AG08395 (cell line): ENCODE measurements at regions not wholly inside any gene's neighbourhood (a gene's known extent, or its start where the extent isn't known, plus 50 kb on each side); places are given as distances from the start of the nearest gene placed in this dataset.

Experiments used
- DNase-seq: peaks from one replicate; pipeline ENCODE4 v3.0.0; 2012; ENCODE audit warnings: mixed read lengths, low spot score

DNA sequence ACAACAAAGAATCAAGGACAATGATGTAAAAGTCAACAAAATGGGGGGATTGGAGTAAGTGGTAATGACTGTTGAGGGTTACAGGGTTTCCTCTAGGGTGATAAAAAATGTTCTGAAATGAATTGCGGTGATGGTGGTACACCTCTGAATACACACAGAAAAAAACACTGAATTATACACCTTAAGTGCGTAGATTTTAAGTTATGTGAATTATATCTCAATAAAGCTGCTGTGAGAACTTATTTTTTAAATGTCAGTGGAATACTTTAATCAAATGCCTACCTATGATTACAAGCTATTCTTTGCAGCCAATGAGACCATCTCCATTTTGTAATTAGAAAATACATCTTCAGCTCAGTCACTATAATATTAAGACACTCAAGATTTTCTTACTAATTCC, 53.5 kb downstream of the ZNF608 start:
- no peak for DNase-seq

DNA sequence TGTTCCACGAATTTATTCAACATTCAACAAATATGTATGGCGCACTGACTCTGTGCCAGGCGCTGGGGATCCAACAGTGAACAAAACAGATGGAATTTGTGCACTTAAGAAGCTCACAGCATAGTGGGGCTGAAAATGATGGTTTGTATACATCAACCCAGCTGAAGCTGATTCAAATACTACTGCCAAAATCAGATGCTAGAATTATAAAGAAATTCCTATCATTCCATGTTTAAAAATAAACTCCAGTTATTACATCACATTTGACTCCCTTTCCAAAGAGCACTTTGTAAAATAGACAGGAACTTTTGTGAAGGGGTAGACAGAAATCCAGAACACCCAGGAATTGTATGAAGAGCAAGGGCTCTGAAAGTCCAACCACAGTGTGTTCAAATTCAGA, 54.1 kb downstream of the ZNF608 start:
- peak; percentile 54 for DNase-seq

DNA sequence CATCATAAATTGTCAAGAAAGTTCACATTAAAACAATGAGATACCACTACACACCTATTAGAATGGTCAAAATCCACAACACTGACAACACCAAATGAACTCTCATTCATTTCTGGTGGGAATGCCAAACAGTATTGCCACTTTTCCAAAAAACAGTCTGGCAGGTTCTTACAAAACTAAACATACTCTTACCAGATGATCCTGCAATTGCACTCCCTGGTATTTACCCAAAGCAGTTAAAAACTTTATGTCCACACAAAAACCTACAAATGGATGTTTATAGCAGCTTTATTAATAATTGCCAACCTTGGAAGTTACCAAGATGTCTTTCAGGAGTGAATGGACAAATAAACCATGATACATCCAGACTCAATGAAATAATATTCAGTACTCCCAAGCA, 56.8 kb downstream of the ZNF608 start:
- no peak for DNase-seq

DNA sequence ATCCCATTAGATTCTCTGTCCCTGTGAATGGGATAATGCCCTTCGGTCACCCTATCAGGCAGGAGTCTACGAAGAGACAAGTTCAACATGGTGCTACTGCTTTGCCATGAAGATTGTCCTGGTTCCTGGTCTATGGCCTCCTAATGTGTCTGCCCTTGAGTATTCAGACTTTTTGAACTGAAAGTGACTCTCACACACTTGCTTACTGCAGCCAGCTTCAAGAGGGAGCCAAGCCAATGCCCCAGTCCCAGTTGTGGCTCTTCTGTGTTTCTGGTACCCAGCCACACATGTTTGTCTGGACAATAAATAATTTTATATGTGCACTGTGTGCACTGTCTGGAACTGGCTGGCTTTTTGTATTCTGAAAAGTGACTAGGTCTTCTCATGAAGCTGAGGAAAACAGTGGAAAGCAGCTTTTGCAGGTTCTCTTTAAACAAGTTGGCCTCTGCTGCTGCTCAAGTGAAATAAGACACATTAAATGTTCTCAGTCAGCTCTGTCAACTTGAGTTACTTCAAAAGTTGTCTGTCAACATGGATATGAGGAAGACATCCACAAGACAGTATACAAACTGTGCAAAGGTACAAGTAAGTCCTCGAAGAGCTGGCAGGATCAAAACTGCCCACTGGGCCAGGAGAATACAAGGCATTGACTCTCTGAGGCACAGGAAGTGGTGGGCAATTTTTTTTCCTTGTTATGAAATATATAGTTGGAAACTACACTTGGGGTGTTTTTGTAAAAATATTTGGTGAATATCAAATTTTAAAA, 60.0 kb downstream of the ZNF608 start:
- DNase-seq: no peak

DNA sequence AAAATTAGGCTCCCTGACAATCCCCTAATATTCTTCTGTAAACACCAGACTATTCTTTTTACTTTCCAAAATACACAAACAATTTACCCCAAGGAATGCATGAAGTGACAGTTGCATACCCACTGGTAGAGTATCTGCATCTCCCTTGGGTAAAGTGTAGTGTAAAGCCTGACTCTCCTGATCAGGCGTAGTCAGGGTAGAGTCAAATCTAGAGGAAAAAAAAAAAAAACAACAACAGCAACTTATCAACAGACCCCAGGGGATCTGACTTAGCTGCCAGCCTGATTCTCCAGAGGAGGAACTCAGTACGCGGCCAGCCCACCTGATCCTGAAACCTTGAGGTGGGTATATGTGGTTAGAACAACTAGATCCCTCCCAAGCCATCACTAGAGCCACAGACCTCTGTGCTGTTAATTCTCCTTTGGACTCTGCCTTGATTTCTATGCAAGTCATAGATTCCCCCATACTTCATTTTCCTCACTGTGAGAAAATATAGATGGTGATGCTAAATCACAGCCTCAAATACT, 61.0 kb downstream of the ZNF608 start:
- DNase-seq: no peak

DNA sequence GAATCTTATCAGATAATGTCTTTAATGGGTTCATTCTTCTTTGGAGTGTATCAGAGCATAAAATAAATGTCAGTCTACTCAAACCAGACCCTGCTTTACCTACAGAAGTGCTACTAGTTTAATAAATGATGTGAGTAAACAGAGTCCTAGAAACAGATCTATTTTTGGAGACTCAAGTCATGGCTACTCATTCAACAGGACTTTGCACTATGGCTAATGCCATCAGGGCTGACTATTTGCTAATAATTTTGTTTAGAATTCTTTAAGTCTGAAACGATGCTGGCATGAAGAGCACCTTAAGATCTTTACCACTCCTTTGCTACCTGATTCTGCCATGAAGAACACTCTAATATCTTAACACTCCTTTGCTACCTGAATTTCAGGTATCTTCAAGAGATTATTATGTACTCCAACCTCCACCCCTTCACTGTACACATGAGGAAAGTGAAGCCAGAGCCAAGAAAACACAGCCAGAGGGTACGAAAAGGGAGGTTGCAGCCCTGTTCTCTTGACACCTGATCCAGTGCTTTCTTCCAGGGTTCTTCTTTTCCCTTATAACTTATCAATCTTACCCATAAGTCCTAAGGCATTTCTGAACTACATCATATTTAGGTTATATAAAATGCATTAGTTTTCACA, 62.4 kb downstream of the ZNF608 start:
- DNase-seq: no peak

DNA sequence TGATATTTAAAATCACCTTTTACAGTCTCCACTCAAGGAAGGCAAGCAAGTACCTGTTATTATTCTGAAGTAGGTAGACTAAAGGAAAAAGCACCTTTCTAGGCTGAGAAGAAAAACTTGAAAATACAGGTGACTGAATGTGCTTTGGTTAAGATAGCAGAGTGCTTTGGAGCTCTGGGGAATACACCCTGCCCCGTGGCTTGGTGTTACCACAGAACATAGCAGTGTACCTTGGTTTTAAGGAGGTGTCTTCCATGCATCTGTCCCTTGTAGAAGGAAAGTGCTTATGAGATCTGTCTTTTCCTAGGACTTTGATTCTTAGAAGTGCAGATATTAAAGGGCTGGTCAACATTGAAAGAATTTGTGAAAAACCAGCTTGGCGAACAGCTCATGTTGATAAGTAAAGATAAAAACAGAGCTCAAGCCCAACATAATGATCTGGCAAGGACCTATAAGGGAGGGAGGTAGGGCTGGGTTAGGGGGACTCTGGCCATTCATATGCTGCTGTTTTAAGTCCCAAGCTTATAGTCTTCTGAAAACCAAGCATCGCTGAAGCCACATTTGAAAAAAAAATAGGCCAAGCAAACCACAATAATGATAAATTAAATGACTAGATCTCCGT, 66.8 kb downstream of the ZNF608 start:
- no peak for DNase-seq

DNA sequence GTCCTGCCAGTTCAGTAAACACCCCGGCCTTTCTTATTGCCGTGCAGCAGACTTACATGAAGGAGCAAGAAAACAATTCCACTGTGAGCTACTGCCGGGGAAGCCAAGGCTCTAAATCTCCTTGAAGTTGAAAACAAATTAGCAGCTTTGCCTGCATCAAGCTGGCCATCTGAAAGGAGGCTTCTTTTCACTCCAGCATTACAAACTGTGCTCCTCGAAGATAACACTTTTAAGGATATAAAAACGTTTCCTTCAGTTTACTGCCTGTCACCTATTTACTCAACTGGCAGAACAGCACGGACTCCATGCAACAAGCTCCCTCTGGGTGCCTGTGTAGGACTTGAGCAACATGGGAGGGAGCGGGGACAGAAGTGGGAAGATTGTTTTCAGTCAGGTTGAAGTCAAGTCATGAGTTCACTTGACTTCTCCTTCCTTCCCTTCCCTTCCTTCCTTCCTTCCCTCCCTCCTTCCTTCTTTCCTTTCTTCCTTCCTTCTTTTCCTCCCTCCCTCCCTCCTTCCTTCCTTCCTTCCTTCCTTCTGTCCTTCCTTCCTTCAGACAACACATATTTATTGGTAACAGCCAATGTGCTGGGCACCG, 67.4 kb downstream of the ZNF608 start:
- no peak for DNase-seq

DNA sequence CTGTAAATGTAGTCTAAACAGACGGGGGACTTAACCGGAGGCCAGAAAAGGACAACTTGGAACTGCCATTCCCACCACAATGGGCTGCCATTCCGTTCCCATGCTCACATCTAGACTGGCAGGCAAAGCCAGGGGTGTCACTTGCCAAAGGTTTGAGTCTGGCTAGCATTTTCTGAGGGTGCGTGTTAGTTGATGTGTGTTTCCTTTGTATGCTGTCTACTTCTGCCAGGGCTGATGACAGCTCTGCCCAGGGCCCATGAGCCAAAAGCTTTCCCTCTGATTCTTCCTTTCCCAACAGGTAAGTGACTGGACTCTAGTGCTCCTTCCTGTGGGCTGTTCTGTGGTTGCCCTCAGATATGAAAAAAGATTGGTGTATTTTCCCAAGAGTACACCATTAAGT, 68.0 kb downstream of the ZNF608 start:
- DNase-seq: no peak

DNA sequence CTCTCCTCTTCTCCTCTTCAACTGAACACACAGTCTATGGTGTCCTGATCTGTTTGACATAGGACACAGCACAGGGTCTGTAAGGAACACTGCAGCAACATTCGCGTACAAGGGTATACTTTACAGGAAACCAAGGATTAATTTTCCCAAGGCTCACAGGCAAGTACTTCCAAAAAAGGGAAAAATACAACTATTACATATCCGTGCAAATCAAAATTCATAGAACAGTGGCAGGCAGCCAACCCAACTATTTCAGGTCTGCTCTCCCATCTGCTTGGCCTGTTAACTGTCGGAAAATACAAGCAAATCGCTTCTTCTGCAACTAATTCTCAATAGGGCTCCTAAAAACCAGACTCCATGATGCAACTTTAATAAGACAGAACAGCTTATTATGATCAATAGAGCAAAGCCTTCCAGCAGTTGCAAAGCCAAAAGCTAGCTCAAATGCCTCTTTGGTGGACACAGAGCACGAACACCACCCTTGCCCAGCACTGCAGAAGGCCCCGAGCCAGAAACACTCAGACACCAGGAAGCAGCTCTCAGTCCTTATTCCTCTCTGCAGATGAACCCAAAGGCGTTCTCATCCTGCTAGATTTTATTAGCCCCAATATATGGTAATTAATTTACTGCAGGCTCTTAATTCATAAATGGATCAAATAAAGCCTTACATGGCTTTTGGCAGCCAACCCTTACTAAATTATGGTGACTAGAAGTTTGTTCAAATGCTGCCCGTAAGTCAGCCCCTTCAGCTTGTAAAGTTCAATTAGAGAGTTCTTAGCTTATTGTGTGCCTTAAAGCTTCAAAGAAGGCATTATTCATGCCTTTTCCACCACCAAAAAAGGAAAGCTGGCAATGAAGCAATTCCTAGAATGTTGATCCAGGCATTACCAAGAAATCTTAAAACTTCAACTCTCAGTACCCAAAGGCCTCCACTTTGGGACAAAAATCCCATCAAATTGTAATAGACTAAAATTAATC, 68.8 kb downstream of the ZNF608 start:
- no peak for DNase-seq

DNA sequence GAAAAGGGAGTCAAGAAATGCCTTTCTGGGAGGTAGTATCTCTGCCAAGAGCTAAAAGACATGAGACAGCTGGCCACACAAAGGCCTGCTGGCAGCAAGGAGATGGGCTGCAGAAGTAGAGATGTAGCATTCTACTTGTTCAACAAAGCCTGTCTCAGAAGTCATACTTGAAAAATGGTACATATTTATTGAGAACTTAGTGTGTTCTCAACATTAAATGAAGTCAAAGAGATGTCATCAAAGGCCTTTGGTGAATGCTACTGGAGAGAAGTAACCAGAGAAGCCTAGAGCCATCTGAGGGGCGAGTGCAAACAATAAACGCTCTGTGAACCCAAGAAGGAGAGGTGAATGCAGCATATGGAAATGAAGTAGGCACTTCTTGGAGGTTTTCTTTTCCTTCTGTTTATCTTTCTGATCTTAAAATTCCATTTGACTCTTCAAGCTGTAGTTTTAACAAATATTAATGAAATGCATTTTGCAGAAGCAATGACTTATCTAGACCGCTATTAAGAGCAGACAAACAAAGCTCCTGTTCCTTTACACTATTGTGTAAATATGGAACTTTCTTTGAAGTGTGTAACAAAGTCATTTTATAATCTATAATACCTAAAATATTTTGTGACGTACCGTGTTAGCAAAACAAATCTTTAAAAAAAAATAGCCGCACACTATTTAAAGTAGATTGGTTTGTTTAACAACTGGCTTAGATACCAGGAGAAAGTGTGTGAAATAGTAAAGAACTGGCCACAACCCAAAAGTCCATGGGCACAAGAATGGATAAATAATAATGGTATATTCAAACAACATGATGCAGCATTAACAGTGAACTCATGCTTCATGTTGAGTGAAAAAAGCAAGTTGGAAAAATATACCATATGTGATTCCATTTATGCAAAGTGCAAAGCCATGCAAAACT, 70.2 kb downstream of the ZNF608 start:
- no peak for DNase-seq

DNA sequence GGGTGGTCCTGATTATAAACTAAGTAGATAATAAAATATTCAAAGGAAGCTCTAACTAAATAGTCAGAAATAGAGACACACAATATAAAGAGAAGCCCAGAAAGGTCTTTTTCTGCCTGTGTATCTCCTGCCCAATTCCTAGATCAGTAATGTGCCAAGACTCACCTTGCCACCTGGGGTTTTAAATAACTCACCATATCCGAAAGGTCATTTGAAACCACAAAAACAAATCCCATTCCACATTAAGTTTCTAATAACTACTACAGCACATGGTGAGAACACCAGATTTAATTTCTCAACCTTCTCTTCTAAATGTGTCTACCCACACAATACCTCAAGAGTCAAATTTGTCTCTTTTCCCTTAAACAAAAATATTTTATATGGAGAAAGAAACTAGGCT, 75.2 kb downstream of the ZNF608 start:
- DNase-seq: no peak

DNA sequence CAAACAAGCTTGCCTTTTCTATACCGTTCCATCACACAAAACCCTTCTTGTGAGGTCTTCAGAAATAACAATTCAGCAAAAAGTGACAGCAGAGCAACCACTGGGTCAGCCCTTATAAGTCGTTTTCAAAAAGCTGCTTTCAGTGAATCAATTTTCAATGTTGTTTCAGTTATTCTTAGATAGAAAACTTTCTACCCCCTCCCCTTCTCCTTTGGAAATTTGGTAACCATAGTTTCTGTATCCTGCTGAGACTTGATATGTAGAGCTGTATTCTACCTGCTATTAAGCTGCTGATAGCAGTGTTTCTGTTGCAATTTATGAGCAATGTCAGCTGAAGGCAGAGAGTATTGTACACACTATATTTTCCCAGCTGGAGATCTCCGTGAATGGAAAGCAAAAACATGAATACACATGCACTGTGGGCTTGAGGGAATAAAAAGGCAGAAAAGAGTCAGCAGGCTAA, 75.7 kb downstream of the ZNF608 start:
- no peak for DNase-seq

DNA sequence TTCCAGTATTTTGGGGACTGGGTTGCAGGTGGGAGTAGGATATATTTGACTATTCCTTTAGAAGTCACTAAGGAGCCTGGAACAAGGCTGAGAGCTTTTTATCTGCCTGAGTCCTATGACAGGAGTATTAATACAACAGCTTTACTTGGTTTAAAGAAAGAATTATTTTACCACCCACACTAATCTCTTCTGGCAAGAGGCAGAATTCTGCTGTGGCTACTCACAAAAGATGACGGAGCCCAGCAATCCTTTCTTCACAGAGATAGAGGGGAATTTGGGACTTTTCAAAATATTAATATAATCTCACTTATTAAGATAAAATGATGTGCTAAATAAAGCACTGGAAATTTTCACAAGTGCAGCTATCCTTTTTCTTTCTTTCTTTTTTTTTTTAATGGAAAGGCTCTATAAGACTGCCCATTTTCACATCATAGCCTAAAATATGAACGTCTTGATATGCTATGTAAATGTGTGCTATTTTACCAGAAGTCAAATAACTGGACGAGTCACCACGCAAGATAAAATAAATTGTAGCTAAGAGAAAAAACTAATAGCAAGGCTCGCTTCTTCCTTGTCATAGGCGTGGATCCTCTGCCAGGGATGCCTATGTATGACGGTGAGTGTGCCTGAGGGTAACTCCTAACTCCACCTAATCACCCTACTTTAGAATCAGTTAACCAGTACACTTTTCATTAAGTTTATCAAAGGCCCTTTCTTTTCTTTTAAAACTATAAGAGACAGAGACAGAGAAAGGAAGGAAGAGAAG, 76.3 kb downstream of the ZNF608 start:
- peak; percentile 28 for DNase-seq

DNA sequence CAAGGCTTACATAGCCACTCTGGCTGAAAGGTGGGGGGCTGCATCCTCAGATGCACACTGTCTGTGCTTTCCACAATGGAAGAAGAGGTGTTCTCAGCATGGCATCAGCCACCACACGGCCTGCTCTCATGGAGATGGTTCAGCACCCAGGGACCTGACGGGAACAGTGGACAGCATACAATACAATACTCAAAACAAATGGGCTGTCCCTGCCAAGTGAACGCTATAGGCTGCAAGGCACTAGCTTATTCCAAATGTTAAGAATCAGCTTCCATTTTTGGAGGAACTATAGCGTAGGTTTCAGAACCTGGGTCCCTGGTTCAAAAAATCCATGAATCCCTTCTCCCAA, 77.2 kb downstream of the ZNF608 start:
- DNase-seq: no peak

DNA sequence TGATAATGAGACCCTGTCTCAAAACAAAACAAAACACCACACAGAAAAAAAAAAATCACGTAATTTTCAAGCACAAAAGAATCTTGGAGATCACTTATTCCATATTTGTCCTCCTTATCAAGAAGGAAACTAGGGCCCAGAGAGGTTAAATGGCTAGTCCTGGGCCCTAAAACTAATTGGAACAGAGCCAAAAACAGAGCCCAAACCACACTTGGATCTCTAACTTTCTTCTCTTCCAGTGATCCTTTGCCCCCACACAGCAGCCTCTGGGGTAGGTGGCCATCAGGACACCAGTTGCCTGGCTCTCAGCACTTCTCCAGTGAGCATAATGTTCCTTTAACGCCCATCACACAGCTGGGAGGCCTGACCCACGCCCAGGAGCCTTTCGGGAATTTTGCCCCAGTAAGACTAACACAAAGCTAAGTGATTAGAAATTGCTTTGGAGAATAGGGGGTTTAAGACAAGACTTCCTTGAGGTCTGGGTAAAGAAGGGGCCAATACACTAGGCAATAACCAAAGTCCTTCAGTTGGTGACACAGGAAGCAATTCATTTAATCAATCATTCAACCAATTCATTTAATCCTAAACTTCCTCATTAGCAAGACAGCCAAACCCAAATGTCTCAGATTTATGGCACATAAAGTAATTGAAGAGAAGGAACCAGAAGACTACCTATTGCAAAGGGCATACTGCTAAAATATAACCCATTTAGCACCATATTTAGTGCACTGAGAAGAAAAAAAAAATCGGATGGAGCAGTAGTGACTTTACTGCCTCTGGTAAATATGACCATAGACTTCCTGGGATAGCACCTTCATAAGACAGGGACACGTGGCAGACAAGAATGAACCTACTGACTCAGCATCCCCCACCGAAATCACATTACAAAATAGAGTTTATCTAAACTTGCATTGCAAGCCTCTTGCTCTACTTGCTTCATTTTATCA, 77.8 kb downstream of the ZNF608 start:
- DNase-seq: no peak

DNA sequence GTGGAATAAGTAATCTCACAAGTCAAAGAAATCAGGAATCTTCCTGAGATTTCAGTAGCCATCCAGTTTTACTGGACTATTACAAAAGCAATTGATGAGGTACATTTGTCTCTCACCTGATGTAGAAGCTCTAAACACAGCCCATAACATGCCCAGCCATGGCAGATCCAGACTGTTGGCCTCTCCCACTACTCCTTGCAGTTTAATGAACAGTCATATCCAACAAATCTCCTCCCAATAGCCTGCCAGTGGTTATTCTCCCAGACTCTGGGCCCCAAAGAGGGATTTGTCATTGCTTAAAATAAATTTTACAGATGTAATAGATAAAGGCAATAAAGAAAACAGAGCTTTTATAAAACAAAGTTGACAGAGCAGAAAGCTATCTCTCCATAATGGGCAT, 80.8 kb downstream of the ZNF608 start:
- no peak for DNase-seq

DNA sequence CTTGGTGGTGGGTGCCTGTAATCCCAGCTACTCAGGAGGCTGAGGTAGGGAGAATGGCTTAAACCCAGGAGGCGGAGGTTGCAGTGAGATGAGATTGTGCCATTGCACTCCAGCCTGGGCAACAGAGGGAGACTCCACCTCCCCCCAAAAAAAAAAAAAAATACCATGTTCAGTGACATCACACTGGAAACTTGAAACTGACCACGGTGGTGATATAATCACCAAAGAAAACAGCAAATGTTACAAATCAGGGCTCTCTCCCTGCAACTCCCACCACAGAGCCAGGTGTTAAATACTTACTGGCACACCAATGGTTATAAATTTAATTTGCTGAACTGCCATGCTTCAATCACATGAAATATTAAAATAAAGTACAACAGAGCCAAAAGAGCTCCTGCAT, 81.4 kb downstream of the ZNF608 start:
- no peak for DNase-seq

DNA sequence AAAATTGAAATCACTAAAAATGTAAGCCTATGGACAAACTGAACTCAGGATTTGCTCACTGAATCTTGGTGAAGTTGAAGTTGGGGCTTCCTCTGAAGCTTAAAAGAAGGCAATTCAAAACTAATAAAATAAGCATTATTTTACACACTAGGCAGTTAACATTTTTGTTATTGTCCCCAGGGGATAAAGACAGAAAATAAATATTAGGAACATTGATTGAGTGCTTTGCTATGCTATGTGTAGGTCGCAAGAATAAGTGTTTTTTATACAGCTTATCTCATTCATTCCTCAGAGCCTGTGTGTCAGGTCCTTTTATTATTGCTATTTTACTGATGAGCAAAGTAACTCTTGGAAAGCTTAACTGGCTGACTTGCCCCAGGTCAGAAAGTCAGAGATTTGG, 82.2 kb downstream of the ZNF608 start:
- DNase-seq: no peak
